OCI-LY3 (cell line): ENCODE measurements at regions not wholly inside any gene's neighbourhood (a gene's known extent, or its start where the extent isn't known, plus 50 kb on each side); places are given as distances from the start of the nearest gene placed in this dataset.

Source experiments
- CTCF ChIP-seq: fragments of 200-600, 300-600 bp; sonication (generic); IDR thresholded peaks from 2 replicates; pipeline ENCODE4 v1.5.1; 2014; ENCODE audit warnings: antibody characterized with exemption, low read length, low read depth
- EZH2phosphoT487 ChIP-seq: fragments of 200-600 bp; shearing (Covaris generic); IDR thresholded peaks from 2 replicates; pipeline ENCODE4 v1.6.1; 2018; ENCODE audit warnings: antibody characterized with exemption, mixed run types, low read depth

- TF ChIP-seq CTCF (no peak), EZH2phosphoT487 (no peak)
These were observed 496.5 kb downstream of the VRK1 start for GRCh38 chr14:97293659-97294058.
